ENCODE measurements at regions not wholly inside any gene's neighbourhood (a gene's known extent, or its start where the extent isn't known, plus 50 kb on each side); places are given as distances from the start of the nearest gene placed in this dataset.
A peak's percentile ranks its signal among the peaks of the same experiment; 100 is the strongest.

DNA sequence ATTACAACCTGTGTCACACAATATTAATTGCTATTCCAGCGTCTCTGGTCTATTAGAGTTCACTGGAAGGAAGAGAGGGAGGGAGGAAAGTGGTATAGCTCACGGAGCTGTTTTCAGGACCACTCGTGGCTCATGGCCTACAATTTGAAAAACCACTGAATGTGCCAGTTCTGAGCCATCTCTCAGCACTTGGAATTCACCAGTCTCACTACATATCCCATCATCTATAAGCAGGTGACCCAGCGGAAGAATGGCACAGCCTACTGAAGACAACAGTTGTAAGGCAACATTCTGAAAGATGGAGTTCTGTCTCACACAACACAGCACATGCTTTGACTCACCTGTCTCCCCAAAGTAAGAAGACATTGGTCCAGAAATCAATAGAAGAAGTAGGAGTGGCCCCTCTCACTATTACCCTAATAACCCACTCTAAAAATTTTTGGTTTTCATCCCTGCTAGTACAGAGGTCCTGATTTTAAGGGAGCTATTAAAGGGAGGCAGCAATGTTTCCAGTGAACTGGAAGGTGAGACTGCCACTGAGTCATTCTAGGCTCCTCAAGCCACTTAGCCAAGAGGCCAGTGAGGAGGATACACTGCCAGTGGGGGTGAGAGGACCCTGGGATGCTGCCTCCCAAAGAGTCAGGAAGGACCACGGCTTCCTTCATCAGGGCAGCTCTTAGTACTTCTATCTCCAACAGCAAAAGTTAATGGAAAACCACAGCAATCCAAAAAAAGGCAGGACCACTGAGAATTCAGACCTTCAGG, 50.0 kb upstream of the DOCK9 start:
- DNase-seq (ENCODE audit: insufficient read length, low spot score) (no peak), FAIRE-seq (no peak)

GRCh38 chr13:99028890-99029289, 51.0 kb upstream of the DOCK9 start:
- FAIRE-seq (no peak), DNase-seq (ENCODE audit: insufficient read length, low spot score) (no peak)

DNA sequence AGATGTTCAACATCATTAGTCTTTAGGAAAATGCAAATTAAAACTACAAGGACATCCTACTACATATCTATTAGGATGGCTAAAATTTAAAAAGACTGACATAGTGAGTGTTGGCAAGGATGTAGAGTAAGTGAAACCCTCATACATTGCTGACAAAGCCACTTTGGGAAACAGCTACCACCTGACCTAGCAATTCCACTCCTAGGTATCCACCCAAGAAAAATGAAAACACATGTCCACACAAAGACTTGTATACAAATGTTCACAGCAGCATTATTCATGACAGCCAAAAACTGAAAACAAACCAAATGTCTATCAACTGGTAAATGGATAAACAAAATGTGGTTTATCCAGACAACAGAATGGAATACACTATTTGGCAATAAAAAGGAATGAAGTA, 51.7 kb upstream of the DOCK9 start:
- FAIRE-seq: no peak

DNA sequence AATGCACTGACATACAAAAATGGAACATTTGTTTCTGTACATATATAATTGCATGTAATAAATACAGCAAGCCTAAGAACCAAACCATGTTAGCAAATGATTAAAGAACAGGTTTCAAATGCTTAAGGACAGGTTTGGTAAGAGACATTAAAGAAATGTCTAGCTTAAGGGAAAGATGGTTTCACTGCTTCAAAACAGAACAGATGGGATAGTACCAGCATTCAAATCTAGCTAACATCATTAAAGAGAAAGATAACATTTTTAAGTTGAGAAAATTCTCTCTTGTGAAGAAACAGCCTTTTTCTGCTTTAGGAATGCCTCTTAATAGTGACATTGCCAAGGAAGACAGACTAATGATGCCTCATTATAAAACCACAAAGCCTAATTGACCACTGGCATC, 52.5 kb upstream of the DOCK9 start:
- no peak for FAIRE-seq
- no peak for DNase-seq (ENCODE audit: insufficient read length, low spot score)

More for the DNA sequence above, 51.7 kb upstream of the DOCK9 start:
- no peak for DNase-seq (ENCODE audit: insufficient read length, low spot score)

GRCh38 chr13:99031832-99032231, 54.0 kb upstream of the DOCK9 start:
- DNase-seq (ENCODE audit: insufficient read length, low spot score): no peak
- no peak for FAIRE-seq

- no peak for FAIRE-seq
- DNase-seq (ENCODE audit: insufficient read length, low spot score): peak; percentile 14
Measured at GRCh38 chr13:99033814-99034213, 56.0 kb upstream of the DOCK9 start.

DNA sequence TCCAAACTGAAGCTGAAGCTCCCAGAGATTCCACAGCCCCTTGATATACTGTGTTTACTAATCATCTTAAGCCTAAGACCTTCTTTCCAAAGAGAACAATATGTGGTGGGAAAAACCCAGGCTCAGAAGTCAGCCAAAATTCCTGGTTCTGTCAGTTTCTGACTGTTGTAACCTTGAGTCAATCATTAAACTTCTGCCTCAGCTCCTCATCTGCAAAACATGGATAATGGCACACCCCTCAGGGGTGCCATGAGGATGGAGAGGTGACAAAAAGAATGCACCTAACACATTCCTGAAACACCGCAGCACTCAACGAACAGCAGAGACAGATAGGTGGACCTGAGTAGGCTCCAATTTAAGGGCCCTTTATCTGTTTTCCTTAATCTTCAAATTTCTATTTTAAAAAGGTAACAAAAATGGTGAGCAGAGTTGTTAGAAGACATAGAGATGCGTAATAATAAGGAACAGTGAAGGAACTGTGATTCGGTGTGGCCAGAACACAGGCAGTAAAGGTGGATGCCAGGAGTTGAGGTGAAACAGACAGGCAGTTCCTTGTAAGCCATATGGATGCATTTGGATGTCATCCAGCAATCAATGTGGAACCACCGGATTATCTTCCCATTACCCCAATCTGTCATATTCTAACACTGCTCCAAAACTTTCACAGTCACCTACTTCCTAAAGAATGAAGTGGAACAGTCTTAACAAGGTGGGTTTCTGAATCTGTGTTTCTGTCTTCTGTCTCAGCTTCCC, 56.6 kb upstream of the DOCK9 start:
- FAIRE-seq: no peak

GRCh38 chr13:99035715-99036114, 57.9 kb upstream of the DOCK9 start:
- no peak for DNase-seq (ENCODE audit: insufficient read length, low spot score)
- no peak for FAIRE-seq

More for the DNA sequence above, 56.6 kb upstream of the DOCK9 start:
- DNase-seq (ENCODE audit: insufficient read length, low spot score): no peak

DNA sequence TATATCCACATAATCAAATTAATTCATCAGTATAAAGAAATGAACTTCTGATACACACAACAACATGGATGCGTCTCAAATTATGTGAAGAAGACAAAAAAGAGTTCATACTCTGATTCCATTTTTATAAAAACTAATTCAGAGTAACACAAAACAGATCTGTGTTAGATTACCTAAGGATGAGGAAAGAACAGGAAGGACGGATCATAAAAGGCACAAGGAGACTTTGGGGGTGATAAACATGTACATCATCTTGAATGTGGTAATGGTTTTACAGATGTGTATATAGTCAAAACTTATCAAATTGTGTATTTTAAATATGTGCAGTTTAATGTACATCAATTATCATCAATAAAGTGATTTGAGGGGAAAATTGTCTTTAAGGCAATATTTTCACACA, 59.9 kb upstream of the DOCK9 start:
- DNase-seq (ENCODE audit: insufficient read length, low spot score) (no peak), FAIRE-seq (no peak)

DNA sequence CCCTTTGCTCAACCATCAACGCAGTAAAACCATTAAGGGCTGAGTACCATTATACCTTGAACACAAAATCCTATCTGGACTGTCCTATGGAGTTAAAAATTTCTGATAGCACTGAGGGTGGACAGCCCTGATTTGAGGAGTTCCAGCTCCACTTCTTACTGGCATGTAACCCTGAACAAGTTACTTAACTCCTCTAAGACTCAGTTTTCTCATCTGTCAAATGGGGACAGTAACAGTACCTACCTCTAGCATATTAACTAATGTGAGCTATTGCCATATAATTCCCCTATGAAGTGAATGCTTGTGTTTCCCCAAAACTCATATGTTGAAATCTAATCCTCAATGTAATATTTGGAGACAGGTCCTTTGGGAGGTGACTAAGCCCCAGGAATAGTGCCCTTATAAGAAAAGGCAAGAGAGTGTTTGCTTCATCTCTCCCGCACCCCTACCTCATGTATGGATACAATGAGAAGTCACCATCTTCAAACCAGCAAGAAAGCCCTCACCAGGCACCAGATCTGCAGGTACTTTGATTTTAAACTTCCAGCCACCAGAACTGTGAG, 61.9 kb upstream of the DOCK9 start:
- no peak for FAIRE-seq
- DNase-seq (ENCODE audit: insufficient read length, low spot score): no peak

GRCh38 chr13:99040536-99041131, 62.8 kb upstream of the DOCK9 start:
- no peak for FAIRE-seq
- no peak for DNase-seq (ENCODE audit: insufficient read length, low spot score)

GRCh38 chr13:99041337-99041736, 63.5 kb upstream of the DOCK9 start:
- DNase-seq (ENCODE audit: insufficient read length, low spot score) (no peak), FAIRE-seq (no peak)

DNA sequence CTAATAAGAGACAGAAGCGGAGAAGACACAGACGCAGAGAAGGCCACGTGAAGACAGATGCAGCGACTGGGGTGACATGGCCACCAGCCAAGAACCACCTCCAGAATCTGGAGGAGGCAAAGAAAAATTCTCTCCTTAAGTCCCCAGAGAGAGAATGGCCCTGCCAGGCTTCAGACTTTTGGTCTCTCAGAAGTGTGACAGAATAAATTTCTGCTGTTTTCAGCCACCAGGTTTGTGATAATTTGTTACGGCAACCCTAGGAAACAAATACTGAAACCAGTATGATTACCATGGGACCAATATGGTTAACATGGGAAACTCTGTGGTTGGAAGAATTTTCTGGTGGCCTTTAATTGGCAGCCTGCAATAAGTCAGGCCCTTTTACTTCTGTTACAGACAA, 63.9 kb upstream of the DOCK9 start:
- no peak for FAIRE-seq
- no peak for DNase-seq (ENCODE audit: insufficient read length, low spot score)

- FAIRE-seq: no peak
- DNase-seq (ENCODE audit: insufficient read length, low spot score): no peak
Measured at GRCh38 chr13:99042521-99043250, 64.8 kb upstream of the DOCK9 start.

DNA sequence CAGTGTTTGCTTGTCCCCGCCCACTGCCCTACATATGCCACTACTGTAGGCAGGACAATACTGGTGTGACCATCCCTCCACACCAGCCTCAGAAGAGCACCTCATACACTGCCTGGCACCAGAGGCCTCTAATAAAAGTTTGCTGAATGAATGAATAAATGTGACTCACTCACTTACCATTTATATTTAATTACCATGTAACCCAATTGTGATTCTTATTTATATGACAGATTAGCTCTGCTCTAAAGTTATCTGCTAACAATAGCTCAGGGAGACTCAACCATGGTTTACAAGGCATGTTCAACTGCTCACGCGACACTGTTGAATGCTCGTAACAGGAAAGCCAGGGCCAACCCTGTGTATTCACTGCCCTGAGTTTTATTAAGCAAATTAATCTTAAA, 66.0 kb upstream of the DOCK9 start:
- DNase-seq (ENCODE audit: insufficient read length, low spot score) (no peak), FAIRE-seq (no peak)

DNA sequence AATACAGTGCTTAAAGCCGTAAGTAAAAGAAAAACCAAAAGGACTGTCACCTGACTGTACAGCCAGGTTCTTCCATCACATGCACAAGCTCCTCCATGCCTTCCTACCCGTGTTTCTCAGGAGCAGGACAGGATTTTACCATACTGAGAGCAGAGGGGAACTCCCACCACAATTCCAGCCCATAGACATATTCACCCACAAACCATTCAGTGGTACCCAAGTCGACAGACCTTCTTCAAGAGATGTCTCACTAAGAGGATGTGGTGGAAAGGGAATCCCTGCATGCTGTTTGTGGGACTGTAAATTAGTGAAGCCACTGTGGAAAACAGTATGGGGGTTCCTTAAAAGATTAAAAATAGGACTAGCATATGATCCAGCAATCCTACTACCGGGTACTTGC, 66.9 kb upstream of the DOCK9 start:
- FAIRE-seq: no peak
- no peak for DNase-seq (ENCODE audit: insufficient read length, low spot score)

- FAIRE-seq (no peak), DNase-seq (ENCODE audit: insufficient read length, low spot score) (no peak)
Measured at GRCh38 chr13:99045396-99045795, 67.5 kb upstream of the DOCK9 start.

DNA sequence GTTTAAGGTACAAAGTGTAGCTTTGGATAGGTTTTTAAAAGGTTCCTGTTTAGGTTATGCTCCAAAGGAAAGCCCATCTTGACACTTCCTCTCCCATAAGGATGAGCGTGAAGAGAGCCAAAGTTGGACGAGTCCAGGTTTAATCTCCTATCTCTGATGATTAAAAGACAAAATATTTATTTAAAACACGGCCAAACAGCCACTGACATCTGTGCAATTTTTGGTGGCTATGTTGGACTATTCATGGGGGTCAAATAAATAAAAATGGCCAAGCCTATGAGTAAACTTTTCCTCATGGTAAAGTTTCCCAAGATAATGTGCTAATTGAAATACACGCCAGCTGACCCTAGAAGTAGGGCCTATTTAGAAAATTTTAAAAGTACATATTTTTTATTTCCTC, 69.0 kb upstream of the DOCK9 start:
- FAIRE-seq: no peak
- DNase-seq (ENCODE audit: insufficient read length, low spot score): no peak

DNA sequence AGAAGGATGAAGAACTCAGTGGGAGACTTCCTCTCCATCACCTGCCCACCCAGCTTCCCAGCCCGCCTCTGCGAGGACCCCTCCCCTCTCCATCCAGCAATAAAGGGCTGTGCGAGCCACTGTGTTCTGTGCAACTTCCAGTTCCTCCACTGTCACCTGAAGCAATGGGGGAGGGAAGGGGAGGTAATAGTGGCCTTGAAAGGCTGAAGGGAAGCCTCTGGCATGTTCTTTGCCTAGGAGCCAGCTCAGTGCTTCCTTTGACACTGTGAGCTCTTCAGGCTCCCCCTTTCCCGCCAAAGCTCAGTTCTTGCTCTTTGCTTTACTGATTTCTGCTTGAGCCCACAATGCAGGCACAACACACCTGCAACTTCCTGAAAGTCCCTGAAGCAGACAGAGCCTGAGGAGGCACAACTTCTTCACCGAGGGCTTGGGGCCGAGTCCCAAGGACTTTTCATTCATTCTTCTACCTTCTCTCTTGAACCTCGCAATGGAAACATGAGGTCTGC, 73.2 kb upstream of the DOCK9 start:
- DNase-seq (ENCODE audit: insufficient read length, low spot score): no peak
- no peak for FAIRE-seq

DNA sequence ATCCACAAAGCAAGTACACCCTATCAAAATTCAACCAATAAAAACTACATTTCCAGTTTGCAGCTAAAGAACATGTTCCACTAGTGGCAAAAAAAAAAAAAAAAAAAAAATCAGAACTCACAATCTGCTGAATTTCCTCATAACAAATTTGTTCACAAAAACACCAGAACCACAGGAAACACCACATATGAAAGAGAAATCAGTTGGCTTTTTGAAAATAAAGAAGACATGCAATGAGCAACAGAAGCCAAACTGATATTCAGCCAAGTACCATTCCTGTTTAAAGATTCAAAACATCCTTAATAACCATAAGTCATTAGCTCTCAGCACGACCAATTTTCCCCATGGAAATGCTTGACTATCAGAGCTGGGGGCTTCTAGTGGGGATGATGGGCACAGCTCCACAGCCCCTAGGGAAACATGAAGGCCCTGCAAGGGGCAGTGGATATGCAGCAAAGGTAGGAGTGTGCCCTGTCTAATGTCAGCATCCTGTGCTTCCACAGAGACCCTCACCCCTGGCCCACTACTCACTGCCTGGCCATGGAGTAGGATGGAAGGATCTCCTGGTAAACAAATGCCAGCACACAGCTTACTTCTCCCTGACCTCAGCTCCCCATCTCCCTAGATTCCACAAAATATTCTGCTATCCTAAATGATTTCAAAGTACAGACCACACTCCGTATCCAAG, 74.0 kb upstream of the DOCK9 start:
- FAIRE-seq (no peak), DNase-seq (ENCODE audit: insufficient read length, low spot score) (no peak)
